ENCODE measurements at regions not wholly inside any gene's neighbourhood (a gene's known extent, or its start where the extent isn't known, plus 50 kb on each side); places are given as distances from the start of the nearest gene placed in this dataset.

- TF ChIP-seq POLR2A (IDR thresholded peaks at IDR 0.05; ENCODE audit: low read depth, low read length) (no peak), POLR2AphosphoS5 (IDR thresholded peaks at IDR 0.05; ENCODE audit: low read depth, low read length) (no peak)
These were observed 521.0 kb downstream of the IQCM start for GRCh38 chr4:149294601-149295000.
